Activated CD4-positive, alpha-beta T cell treated with anti-CD3 and anti-CD28 coated beads, Interleukin-2, Interleukin-6, amounts not matched to agents 100 ng/mL and 50 ng/mL, durations not matched to agents 16 hours and 8 hours (primary cell): ENCODE measurements at regions not wholly inside any gene's neighbourhood (a gene's known extent, or its start where the extent isn't known, plus 50 kb on each side); places are given as distances from the start of the nearest gene placed in this dataset.
"Not testable (repeated sequence)": the region's sequence is repeated elsewhere in the genome, so short reads cannot be mapped to it uniquely, and the experiment has no call there.

Experiments
- DNase-seq: peaks from one replicate; pipeline ENCODE4 v3.0.0-alpha.2; 2020

DNA sequence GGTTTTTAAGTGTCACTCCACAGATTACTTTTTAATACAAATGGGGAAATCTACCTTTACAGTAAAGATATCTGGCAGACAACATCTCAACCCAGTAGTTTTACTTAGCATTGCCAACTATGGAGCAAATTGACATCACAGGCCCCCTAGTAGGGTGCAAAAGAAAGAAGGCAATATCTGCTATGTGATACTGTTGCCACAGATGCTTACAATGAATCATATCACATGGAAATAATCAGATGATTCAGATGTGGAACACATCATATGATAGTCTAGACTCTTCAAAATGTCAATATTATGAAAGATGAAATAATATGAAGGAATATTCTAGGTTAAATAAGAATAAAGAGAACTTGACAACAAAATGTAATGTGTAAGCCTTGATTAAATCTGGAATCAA, 322.5 kb downstream of the BMP2 start:
- DNase-seq, result no peak

- DNase-seq, result no peak
These were observed 323.3 kb downstream of the BMP2 start for GRCh38 chr20:7090811-7091210.

GRCh38 chr20:7091655-7092054, 324.2 kb downstream of the BMP2 start:
- no peak for DNase-seq

DNA sequence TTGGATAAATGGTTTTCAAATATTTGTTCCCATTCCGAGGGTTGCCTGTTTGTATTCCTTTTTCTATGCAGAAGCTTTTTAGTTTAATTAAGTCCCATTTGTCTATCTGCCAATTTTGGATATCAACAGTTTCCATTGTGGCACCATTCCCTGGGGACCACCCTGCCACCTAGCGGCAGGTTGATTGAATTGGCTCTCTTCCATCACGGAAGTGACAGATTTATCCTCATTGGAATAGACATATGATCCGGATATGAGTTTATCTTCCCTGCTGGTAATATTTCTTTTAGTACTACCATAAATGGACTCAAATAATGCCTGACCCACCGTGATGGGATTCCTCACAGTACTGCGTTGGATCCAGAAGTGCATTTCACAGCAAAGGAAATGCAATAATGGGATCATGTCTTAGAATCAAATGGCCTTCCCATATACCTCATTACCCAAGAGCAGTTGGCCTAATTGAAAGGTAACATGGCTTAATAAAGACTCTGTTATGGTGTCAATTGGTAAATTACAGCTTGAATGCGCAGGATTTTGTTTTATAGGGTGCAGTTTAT, 327.0 kb downstream of the BMP2 start:
- DNase-seq, result peak; percentile 33

DNA sequence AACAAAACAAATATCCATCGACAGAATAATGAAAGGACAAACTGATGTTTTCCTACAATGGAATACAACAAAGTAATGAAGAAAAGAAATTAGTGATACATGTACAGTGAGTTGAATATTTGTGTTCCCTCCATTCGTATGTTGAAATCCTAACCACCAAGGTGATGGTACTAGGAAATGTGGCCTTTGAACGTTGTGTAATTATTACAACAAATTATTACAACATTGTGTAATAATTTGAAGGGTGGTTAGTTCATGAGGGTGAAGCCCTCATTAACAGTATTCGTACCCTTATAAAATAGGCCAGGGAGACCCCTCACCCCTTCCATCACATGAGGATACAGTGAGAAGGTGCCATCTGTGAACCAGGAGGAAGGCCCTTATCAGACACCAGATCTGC, 339.4 kb downstream of the BMP2 start:
- no peak for DNase-seq

GRCh38 chr20:7108929-7109328, 341.4 kb downstream of the BMP2 start:
- DNase-seq, result no peak

GRCh38 chr20:7113577-7114466, 346.3 kb downstream of the BMP2 start:
- no peak for DNase-seq

DNA sequence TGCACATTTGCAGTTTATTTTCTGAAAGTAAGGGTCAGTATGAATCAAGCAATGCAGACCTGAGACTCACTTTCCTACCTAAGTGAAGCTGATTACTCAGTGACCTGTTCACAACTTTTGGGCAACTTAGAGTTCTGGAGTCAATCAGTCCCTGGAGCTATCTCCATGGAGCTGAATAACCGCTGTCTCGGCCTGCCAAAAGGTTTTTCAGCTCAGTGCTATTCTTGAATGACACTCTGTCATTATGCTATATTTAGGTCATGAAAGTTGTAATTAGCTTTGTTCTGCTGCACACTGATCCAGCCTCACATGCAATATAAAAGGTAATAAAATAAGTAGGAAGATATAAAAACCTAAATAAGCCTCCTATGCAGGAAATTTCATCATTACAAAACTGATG, 356.0 kb downstream of the BMP2 start:
- DNase-seq, result no peak

GRCh38 chr20:7124120-7124519, 356.6 kb downstream of the BMP2 start:
- no peak for DNase-seq

DNA sequence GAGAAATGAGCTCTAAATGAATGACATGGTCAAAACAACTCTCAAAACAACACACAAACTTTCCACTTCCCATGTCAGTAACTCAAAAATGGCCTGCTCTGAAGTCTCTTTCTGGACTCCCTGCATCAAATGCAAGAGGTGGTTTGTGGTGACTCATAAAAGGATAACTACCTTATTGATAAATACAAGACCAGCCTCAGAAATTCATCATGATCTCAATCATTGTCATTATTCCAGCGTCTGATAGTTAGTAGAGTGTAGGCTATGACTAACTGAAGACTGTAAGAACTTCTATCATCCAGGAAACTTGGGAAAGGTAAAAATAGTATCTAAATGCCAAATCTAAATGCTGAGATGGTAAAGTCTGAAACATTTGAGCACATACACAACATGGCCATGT, 369.4 kb downstream of the BMP2 start:
- DNase-seq, result no peak

DNA sequence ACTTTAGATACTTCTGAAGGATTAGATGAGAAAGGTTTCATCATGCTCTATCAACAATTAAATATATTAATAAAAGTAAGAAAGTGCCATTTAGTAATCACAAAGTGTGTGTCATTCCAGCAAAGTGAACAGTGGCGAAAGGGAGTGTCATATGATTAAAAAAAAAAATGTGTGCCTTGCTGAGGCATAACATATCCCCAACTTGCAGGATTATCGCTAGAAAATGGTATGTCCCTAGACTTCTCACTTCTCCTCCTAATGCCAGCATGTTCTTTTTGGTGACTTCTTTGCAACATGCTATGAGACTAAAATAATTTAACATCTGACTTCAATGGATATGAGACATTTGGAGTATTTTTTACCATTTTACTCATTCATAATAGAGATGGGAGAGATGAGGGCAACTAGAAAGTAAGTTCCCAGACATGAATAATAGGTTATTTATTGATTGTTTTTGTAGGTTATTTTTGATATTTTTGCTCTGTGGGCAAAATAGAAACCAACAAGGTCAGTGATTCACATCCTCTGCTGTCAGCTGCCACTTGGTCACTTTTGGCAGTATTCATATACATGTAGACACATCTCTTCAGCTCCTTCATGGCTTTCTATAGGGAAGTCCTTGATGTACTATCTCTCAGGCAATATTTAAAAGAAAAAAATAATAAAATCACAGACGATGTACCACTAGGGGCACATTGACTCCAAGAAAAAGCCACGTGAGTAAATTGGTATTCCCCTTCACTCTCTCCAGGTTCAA, 370.1 kb downstream of the BMP2 start:
- DNase-seq, result no peak

- no peak for DNase-seq
These were observed 377.0 kb downstream of the BMP2 start for GRCh38 chr20:7144464-7144863.

- no peak for DNase-seq
These were observed 379.2 kb downstream of the BMP2 start for GRCh38 chr20:7146552-7147219.

DNA sequence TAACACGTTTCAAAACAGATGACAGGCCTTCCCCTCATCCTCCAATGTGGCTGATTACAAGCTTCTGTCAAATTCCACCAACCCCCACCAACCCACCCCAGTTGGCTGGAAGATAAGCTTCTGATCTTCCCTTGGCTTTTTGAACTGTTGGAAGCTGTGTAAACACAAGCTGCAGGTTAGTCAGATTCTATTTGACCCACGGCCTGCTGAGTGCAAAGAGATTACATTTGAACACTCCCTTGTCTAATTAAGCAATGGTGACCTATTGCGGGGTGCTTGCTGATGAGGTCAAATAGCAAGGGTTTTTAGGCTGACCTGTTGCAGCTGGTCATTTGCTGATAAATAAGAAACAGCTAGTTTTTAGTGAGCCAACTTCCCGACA, 379.7 kb downstream of the BMP2 start:
- no peak for DNase-seq

- no peak for DNase-seq
These were observed 384.4 kb downstream of the BMP2 start for GRCh38 chr20:7151676-7152470.

- DNase-seq, result no peak
These were observed 387.8 kb downstream of the BMP2 start for GRCh38 chr20:7155282-7155681.

DNA sequence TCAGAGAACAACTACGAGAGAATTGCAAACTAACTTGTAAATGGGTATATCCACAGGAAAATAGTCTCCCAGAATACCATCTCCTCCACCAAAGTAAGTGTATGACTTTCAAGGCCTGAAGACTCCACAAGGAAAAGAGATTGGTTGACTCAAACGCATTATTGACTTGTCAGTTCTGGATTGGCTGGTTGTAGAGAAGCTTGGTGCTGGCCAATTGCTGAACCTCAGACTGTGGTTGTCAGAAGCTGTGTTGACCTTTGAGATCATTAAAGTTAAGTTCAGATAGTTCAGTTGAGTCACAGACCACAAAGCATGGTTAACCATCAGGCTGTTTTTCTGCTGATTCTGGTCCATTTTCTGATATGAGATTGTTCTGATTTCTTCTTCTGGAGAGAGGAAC, 388.3 kb downstream of the BMP2 start:
- DNase-seq, result no peak

GRCh38 chr20:7159903-7160302, 392.4 kb downstream of the BMP2 start:
- no peak for DNase-seq

GRCh38 chr20:7161690-7162089, 394.2 kb downstream of the BMP2 start:
- no peak for DNase-seq

- no peak for DNase-seq
These were observed 404.4 kb downstream of the BMP2 start for GRCh38 chr20:7171911-7172310.

DNA sequence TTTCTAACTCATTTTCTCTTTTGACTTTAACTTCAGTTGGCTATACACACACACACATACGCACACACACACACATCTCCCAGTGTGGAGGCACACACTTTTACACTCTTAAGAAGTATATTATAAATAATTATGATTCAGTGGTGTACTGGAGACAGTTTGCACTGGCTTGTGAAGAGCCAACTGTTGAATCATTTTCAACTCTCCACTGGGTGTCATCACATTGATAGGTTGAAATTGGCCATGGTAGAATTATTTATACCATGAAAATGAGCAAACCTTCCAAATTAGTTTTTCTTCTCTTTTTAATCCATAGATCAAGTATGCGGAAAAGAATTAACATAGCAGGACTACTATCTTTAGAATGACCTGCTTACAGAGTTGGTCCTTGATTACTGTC, 407.1 kb downstream of the BMP2 start:
- no peak for DNase-seq

DNA sequence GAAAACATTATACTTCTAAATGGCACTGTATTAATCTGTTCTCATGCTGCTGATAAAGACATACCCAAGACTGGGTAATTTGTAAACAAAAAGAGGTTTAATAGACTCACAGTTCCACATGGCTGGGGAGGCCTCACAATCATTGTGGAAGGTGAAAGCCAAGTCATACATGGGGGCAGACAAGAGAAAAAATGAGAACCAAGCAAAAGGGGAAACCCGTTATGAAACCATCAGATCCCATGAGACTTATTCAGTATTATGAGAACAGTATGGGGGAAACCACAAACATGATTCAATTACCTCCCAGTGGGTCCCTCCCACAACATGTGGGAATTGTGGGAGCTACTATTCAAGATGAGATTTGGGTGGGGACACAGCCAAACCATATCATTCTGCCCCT, 408.3 kb downstream of the BMP2 start:
- not testable (repeated sequence) for DNase-seq

DNA sequence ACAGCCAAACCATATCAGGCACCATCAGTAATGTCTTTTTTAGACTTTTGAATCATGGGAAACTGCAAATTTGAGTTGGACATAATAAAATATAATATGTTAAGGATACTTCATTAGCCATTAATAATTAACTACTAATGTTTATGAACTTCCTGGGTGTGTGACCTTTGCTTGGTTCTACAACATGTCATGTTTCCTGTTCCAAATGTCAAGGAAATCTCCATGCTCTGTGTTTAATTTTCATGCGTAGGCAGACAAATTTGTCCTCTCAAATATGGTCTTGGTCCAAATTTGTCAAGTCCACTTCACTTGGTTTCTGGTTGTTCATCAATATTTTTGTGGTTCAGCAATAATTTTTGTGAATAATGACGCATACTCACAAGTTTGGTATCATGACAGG, 410.5 kb downstream of the BMP2 start:
- DNase-seq, result no peak
